ENCODE measurements at regions not wholly inside any gene's neighbourhood (a gene's known extent, or its start where the extent isn't known, plus 50 kb on each side); places are given as distances from the start of the nearest gene placed in this dataset.

GRCh38 chr4:142917678-142918077 is 71.6 kb upstream of the INPP4B start:
- DNase-seq (no peak), ATAC-seq (no peak)
- intact Hi-C loops (cut with DNase I, micrococcal nuclease): no loop called here
- no peaks in the 10 kb centered on the region for H3K36me3 ChIP-seq (ENCODE audit: low read depth)
- no peaks in the 10 kb centered on the region for H3K9me3 ChIP-seq
- TF ChIP-seq CTCF (IDR thresholded peaks at IDR 0.05): no peak
- H3K4me3 ChIP-seq: no peak overlapping the region
- H3K4me1 ChIP-seq (ENCODE audit: low read depth): no peaks in the 10 kb centered on the region

- Histone ChIP-seq H3K4me3 (no peak overlapping the region), H3K4me1 (ENCODE audit: low read depth) (no peaks in the 10 kb centered on the region), H3K9me3 (no peaks in the 10 kb centered on the region), H3K36me3 (ENCODE audit: low read depth) (no peaks in the 10 kb centered on the region)
- intact Hi-C loops (cut with DNase I, micrococcal nuclease): no loop called here
- no peak for TF ChIP-seq CTCF (IDR thresholded peaks at IDR 0.05)
- DNase-seq: no peak
- no peak for ATAC-seq
These were observed 76.6 kb upstream of the INPP4B start for GRCh38 chr4:142922720-142923119.

- Histone ChIP-seq H3K4me1 (ENCODE audit: low read depth) (no peaks in the 10 kb centered on the region), H3K9me3 (no peaks in the 10 kb centered on the region), H3K4me3 (no peak overlapping the region), H3K36me3 (ENCODE audit: low read depth) (no peaks in the 10 kb centered on the region)
- no peak for TF ChIP-seq CTCF (IDR thresholded peaks at IDR 0.05)
- ATAC-seq (no peak), DNase-seq (no peak)
- intact Hi-C loops (cut with DNase I, micrococcal nuclease): no loop called here
These were observed 77.5 kb upstream of the INPP4B start for GRCh38 chr4:142923619-142924018.

GRCh38 chr4:142925161-142925560 is 79.1 kb upstream of the INPP4B start:
- Histone ChIP-seq H3K36me3 (ENCODE audit: low read depth) (no peaks in the 10 kb centered on the region), H3K4me1 (ENCODE audit: low read depth) (no peaks in the 10 kb centered on the region), H3K4me3 (no peak overlapping the region), H3K9me3 (no peaks in the 10 kb centered on the region)
- intact Hi-C loops (cut with DNase I, micrococcal nuclease): no loop called here
- no peak for TF ChIP-seq CTCF (IDR thresholded peaks at IDR 0.05)
- no peak for ATAC-seq
- no peak for DNase-seq

- no peak for DNase-seq
- ATAC-seq: no peak
- intact Hi-C loops (cut with DNase I, micrococcal nuclease): no loop called here
- Histone ChIP-seq H3K36me3 (ENCODE audit: low read depth) (no peaks in the 10 kb centered on the region), H3K4me3 (no peak overlapping the region), H3K9me3 (no peaks in the 10 kb centered on the region), H3K4me1 (ENCODE audit: low read depth) (no peaks in the 10 kb centered on the region)
- no peak for TF ChIP-seq CTCF (IDR thresholded peaks at IDR 0.05)
These were observed 81.6 kb upstream of the INPP4B start for GRCh38 chr4:142927721-142928120.

GRCh38 chr4:142929526-142929925 is 83.4 kb upstream of the INPP4B start:
- DNase-seq (no peak), ATAC-seq (no peak)
- Histone ChIP-seq H3K4me3 (no peak overlapping the region), H3K36me3 (ENCODE audit: low read depth) (no peaks in the 10 kb centered on the region), H3K4me1 (ENCODE audit: low read depth) (no peaks in the 10 kb centered on the region), H3K9me3 (no peaks in the 10 kb centered on the region)
- no peak for TF ChIP-seq CTCF (IDR thresholded peaks at IDR 0.05)
- intact Hi-C loops (cut with DNase I, micrococcal nuclease): no loop called here

Measured in mucosa of descending colon (tissue), 3 donors.